Right atrium auricular region (tissue), 2 donors: ENCODE measurements at regions not wholly inside any gene's neighbourhood (a gene's known extent, or its start where the extent isn't known, plus 50 kb on each side); places are given as distances from the start of the nearest gene placed in this dataset.

Experiments used
- DNase-seq: peaks from one replicate; pipeline ENCODE4 v3.0.0-alpha.2; 2019; ENCODE audit warnings: low spot score
- H3K27ac ChIP-seq, 2 donors: fragments of 200-600 bp; sonication (generic); 1 replicate in 1 of 2; 2 replicates in 1 of 2; pipeline ENCODE4 v1.5.1; 2016 to 2019
- H3K27me3 ChIP-seq, 2 donors: fragments of 200-600 bp; sonication (generic); one replicate each; pipeline versions ENCODE4 v1.5.1 to v1.6.0; 2017 to 2019
- H3K36me3 ChIP-seq: fragments of 200-600 bp; sonication (generic); one replicate; pipeline ENCODE4 v1.5.1; 2016
- H3K4me1 ChIP-seq, 2 donors: fragments of 200-600 bp; sonication (generic); one replicate each; pipeline versions ENCODE4 v1.5.1 to v1.6.0; 2017 to 2019
- H3K4me3 ChIP-seq, 2 donors: fragments of 200-600 bp; sonication (generic); 1 replicate in 1 of 2; 2 replicates in 1 of 2; pipeline ENCODE4 v1.5.1; 2017 to 2019; ENCODE audit warnings: mild to moderate bottlenecking in 1 of 2, moderate library complexity in 1 of 2
- H3K9me3 ChIP-seq, 2 donors: fragments of 200-600 bp; sonication (generic); one replicate each; pipeline ENCODE4 v1.5.1; 2019
- CTCF ChIP-seq, 2 donors: fragments of 200-600 bp; sonication (generic); IDR thresholded peaks; one replicate each; pipeline ENCODE4 v1.5.1; 2019; ENCODE audit warnings: antibody characterized with exemption in 2 of 2

GRCh38 chr9:86563936-86564335 lies 209.7 kb upstream of the TUT7 start:
- H3K4me1 ChIP-seq = no peaks in the 10 kb centered on the region
- no peak for DNase-seq

GRCh38 chr9:86563350-86563749 lies 209.1 kb upstream of the TUT7 start:
- TF ChIP-seq CTCF (IDR thresholded peaks at IDR 0.05) = no peak
- H3K27ac ChIP-seq = no peak overlapping the region

More at GRCh38 chr9:86563936-86564335, 209.7 kb upstream of the TUT7 start:
- H3K36me3 ChIP-seq = no peaks in the 10 kb centered on the region
- H3K9me3 ChIP-seq = peaks cover 0 to 8% of the 10 kb centered on the region in 2 donors
- no peak overlapping the region for H3K27ac ChIP-seq
- no peak overlapping the region for H3K4me3 ChIP-seq
- H3K27me3 ChIP-seq = no peaks in the 10 kb centered on the region
- no peak for TF ChIP-seq CTCF (IDR thresholded peaks at IDR 0.05)

GRCh38 chr9:86562691-86563090 lies 208.5 kb upstream of the TUT7 start:
- no peaks in the 10 kb centered on the region for H3K9me3 ChIP-seq
- no peak for TF ChIP-seq CTCF (IDR thresholded peaks at IDR 0.05)
- no peak overlapping the region for H3K4me3 ChIP-seq
- DNase-seq = no peak
- no peak overlapping the region for H3K27ac ChIP-seq
- no peaks in the 10 kb centered on the region for H3K27me3 ChIP-seq
- H3K36me3 ChIP-seq = no peaks in the 10 kb centered on the region
- no peaks in the 10 kb centered on the region for H3K4me1 ChIP-seq

More at GRCh38 chr9:86563350-86563749, 209.1 kb upstream of the TUT7 start:
- no peak for DNase-seq
- Histone ChIP-seq H3K36me3 (no peaks in the 10 kb centered on the region), H3K9me3 (peaks cover 0 to 2% of the 10 kb centered on the region in 2 donors), H3K4me1 (no peaks in the 10 kb centered on the region), H3K27me3 (no peaks in the 10 kb centered on the region), H3K4me3 (no peak overlapping the region)

- Histone ChIP-seq H3K36me3 (no peaks in the 10 kb centered on the region), H3K4me1 (no peaks in the 10 kb centered on the region)
Measured at GRCh38 chr9:86557918-86558317, 203.7 kb upstream of the TUT7 start.

GRCh38 chr9:86557063-86557766 lies 203.0 kb upstream of the TUT7 start:
- H3K27ac ChIP-seq = no peak overlapping the region
- no peak overlapping the region for H3K4me3 ChIP-seq
- no peaks in the 10 kb centered on the region for H3K27me3 ChIP-seq
- DNase-seq = no peak
- no peaks in the 10 kb centered on the region for H3K4me1 ChIP-seq
- no peak for TF ChIP-seq CTCF (IDR thresholded peaks at IDR 0.05)
- H3K36me3 ChIP-seq = no peaks in the 10 kb centered on the region
- no peaks in the 10 kb centered on the region for H3K9me3 ChIP-seq

More at GRCh38 chr9:86557918-86558317, 203.7 kb upstream of the TUT7 start:
- no peak for DNase-seq
- Histone ChIP-seq H3K4me3 (no peak overlapping the region), H3K9me3 (no peaks in the 10 kb centered on the region), H3K27me3 (no peaks in the 10 kb centered on the region), H3K27ac (no peak overlapping the region)
- TF ChIP-seq CTCF (IDR thresholded peaks at IDR 0.05) = no peak

- no peak overlapping the region for H3K4me3 ChIP-seq
- no peaks in the 10 kb centered on the region for H3K4me1 ChIP-seq
- no peaks in the 10 kb centered on the region for H3K27me3 ChIP-seq
- DNase-seq = no peak
- no peak for TF ChIP-seq CTCF (IDR thresholded peaks at IDR 0.05)
- no peak overlapping the region for H3K27ac ChIP-seq
- no peaks in the 10 kb centered on the region for H3K36me3 ChIP-seq
- no peaks in the 10 kb centered on the region for H3K9me3 ChIP-seq
Measured at GRCh38 chr9:86555661-86556060, 201.5 kb upstream of the TUT7 start.
